Endometrium (tissue), 2 donors: ENCODE measurements at regions not wholly inside any gene's neighbourhood (a gene's known extent, or its start where the extent isn't known, plus 50 kb on each side); places are given as distances from the start of the nearest gene placed in this dataset.

ENCODE experiments used
- FAIRE-seq: peaks from 2 replicates; lab custom pipeline; 2012; peaks lifted over from hg19 to GRCh38; lab: Jason Lieb, UNC
- donor health status: control.
- donor health status: control.

- no peak for FAIRE-seq
Measured at GRCh38 chr13:65881561-65882155, 1348.5 kb downstream of the PCDH9 start.

GRCh38 chr13:65875031-65875430, 1355.1 kb downstream of the PCDH9 start:
- FAIRE-seq: no peak

- FAIRE-seq: no peak
Measured at GRCh38 chr13:65872448-65872847, 1357.7 kb downstream of the PCDH9 start.

- FAIRE-seq: no peak
Measured at GRCh38 chr13:65868884-65869283, 1361.3 kb downstream of the PCDH9 start.

DNA sequence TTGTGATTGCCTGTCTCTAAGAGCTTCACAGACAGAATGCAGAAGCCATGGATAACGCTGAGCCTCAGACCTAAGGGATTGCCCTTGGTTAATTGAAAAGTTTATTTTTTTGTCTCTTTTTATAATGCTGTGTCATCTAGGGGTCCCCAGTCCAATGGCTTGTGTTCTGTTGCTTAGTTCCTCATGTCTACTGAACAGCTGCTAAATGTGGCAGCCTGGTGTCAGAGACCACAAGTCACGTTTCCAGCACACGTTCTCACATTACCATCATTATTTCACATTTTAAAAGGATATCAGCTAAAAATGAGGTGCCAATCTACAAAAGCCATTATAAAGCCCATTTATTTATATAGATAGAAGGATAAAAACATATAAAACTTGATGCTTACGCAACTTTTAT, 1362.0 kb downstream of the PCDH9 start:
- FAIRE-seq: no peak

- no peak for FAIRE-seq
Measured at GRCh38 chr13:65866138-65866537, 1364.0 kb downstream of the PCDH9 start.

- no peak for FAIRE-seq
Measured at GRCh38 chr13:65865206-65865605, 1364.9 kb downstream of the PCDH9 start.

DNA sequence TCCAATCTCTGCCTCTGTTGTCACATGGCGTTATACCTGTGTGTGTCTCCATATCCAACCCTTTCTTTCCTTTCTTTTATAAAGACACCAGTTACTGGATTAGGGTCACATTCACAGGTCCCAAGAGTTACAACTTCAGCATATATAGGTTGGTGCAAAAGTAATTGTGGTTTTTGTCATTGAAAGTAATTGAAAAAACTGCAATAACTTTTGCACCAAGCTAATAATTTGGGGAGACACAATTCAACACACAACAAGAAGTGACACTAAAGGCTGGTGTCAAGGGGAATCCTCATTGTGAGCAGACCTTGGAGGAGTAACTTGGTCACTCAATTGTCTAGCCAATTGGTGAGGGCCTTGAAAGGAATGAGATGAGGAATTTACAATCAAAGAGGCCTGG, 1366.1 kb downstream of the PCDH9 start:
- no peak for FAIRE-seq

DNA sequence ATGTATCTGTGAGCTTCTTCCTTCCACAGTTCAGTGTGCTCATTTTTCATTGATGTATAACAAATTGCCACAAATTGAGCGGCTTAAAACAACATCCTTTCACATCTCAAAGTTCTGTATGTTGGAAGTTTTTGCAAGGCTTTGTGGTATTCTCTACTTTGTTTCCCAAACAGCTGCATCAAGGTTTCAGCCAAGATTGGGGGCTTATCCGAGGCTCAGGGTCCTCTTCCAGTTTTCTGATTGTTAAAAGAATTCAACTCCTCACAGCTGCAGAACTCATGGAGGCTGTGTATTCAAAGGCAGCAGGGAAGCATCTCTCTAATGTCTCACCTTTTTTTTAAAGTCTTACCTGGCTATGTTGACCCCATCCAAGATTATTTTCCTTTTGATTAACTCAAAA, 1369.8 kb downstream of the PCDH9 start:
- FAIRE-seq: no peak

GRCh38 chr13:65857942-65858565, 1372.1 kb downstream of the PCDH9 start:
- FAIRE-seq: no peak

GRCh38 chr13:65856431-65856830, 1373.7 kb downstream of the PCDH9 start:
- FAIRE-seq: no peak

GRCh38 chr13:65855242-65855805, 1374.8 kb downstream of the PCDH9 start:
- no peak for FAIRE-seq

DNA sequence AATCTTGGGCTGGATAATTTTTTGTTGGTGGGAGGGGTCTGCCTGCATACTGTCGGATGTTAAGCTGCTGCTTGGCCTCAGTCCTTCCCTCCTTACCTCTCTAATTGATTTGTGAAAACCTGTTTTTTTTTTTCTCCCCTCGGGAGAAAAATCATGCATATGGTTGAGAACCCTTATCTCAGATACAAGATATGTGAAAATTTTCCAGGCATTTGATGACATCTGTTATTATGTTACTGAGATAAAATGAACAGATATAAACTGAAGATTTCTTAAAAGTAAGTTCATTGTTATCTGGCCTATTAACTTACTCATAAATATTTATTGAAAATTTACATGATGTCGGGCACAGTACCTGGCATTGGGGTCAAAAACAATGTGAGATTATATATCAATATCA, 1375.7 kb downstream of the PCDH9 start:
- no peak for FAIRE-seq

DNA sequence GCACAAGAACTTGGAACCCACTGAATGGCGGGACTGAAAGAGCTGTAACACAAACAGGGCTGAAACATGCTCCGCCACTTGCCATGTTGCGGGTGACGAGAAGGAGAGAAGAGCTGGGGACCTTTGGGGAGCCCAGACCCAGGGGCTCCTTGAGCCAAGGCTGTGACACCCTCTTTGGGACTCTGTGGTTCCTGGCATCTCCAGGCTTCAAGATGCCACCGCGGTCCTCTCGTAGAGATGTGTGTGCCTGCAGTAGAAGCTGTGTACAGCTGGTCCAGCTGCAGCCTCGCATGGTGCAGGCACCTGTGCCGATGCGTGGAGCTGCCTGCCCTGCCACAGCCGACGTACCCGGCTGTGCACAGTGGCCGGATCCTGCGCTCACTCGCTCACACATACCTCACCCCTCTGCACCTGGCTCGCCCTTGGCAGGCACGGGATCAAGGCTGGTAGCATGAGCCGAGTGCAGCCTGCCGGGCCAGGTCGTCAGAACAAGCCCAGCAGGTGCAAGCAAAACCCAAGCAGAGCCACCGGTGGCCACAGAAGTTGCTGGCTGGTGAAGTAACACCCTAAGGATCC, 1385.8 kb downstream of the PCDH9 start:
- no peak for FAIRE-seq

- no peak for FAIRE-seq
Measured at GRCh38 chr13:65843314-65843731, 1386.8 kb downstream of the PCDH9 start.

DNA sequence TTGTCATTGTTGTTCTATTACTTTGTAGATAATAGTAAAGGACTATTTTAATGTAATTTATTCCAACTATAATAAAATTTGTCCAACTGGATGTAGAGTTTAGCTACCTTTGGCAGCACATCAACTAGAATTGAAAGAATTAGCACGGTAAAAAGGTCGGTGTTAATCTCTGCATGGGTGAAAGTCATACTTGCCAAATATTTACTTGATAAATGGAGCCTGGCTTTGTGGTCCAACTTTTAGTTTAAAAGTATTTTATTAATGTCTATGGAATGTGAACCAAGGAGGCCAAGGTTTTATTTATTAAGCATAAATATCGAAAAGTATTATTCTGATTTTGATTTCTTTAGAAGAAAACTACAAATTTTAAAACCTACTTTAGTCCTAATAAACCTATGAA, 1389.0 kb downstream of the PCDH9 start:
- FAIRE-seq: no peak

DNA sequence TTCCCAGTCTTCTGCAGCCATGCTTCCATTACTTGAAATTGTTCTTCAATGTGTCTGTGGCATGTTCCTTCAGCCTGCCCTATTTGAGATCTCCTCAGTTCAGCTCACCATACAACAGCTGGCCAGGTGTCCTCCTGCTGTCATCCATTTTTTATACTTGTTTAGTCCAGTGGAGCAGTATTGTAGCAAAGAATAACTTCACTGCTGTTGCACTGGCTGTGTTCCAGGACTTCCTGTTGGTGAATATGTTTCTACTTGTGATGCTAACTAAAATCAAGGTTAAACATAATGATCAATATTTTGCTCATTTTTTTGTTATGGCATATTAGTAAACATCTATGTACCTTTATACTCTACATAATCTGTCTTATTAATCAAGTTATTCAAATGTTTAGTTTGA, 1394.1 kb downstream of the PCDH9 start:
- no peak for FAIRE-seq

GRCh38 chr13:65834897-65835296, 1395.2 kb downstream of the PCDH9 start:
- no peak for FAIRE-seq

- FAIRE-seq: no peak
Measured at GRCh38 chr13:65830411-65831205, 1399.5 kb downstream of the PCDH9 start.

GRCh38 chr13:65829241-65830008, 1400.7 kb downstream of the PCDH9 start:
- FAIRE-seq: no peak

DNA sequence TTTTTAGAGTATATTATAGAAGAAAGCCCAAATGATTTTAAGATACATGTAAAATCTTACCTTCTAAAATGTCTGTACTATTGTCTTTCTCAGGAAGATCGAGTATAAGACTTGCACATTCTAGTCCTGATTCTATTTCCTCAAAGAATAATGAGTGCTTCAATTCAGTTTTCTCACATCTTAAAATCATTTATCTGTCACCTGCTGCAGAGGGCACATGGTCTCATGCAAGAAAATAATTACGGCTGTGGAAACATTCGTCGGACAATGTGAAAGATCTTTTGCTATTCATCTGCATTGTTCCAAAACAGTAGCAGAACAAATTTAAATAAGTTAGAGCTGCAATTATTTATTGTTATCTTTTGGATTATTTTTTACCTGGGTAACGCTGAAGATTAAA, 1403.5 kb downstream of the PCDH9 start:
- no peak for FAIRE-seq

GRCh38 chr13:65825039-65825438, 1405.1 kb downstream of the PCDH9 start:
- no peak for FAIRE-seq
